A673 (cell line): ENCODE measurements at regions not wholly inside any gene's neighbourhood (a gene's known extent, or its start where the extent isn't known, plus 50 kb on each side); places are given as distances from the start of the nearest gene placed in this dataset.

Experiments used
- BruUV-seq: library from RNA; stranded (reverse); fragments of 400-500 nt; replicated peaks from 2 replicates; lab custom pipeline; 2021; lab: Mats Ljungman, UMichigan
- CTCF ChIA-PET: fragments of 300-600 bp; sonication (Branson Sonifier 250); formaldehyde crosslinking; loops from one replicate; lab custom pipeline; 2022; ENCODE audit warnings: antibody characterized with exemption; lab: Charles Lee
- POLR2A ChIA-PET: fragments of 300-600 bp; sonication (Branson Sonifier 250); formaldehyde crosslinking; loops from one replicate; lab custom pipeline; 2022; ENCODE audit warnings: antibody characterized with exemption; ENCODE audit not compliant: low non-redundant PET; lab: Charles Lee
- DNase-seq: peaks from one replicate; pipeline ENCODE4 v3.0.0-alpha.2; 2015; ENCODE audit warnings: low spot score
- H3K27ac ChIP-seq: fragments of 200-600 bp; sonication (generic); 2 replicates; pipeline ENCODE4 v1.5.1; 2016; ENCODE audit warnings: mixed run types, low read depth, mild to moderate bottlenecking, mixed read lengths, antibody characterized with exemption, low read length; ENCODE audit not compliant: poor library complexity, severe bottlenecking
- H3K27me3 ChIP-seq: fragments of 200-600 bp; sonication (generic); replicated peaks from 2 replicates; pipeline ENCODE4 v1.6.1; 2017; ENCODE audit warnings: mixed run types, low read depth, mild to moderate bottlenecking, mixed read lengths, antibody characterized with exemption, low read length; ENCODE audit not compliant: insufficient read depth, poor library complexity
- H3K36me3 ChIP-seq: fragments of 200-600 bp; sonication (generic); 2 replicates; pipeline ENCODE4 v1.6.1; 2016; ENCODE audit warnings: mixed run types, mild to moderate bottlenecking, mixed read lengths, antibody characterized with exemption, low read length; ENCODE audit not compliant: insufficient read depth, poor library complexity, severe bottlenecking
- H3K4me1 ChIP-seq: fragments of 200-600 bp; sonication (generic); 2 replicates; pipeline ENCODE4 v1.6.1; 2017; ENCODE audit warnings: mixed run types, mild to moderate bottlenecking, mixed read lengths, antibody characterized with exemption, low read length; ENCODE audit not compliant: insufficient read depth, poor library complexity, severe bottlenecking
- H3K4me3 ChIP-seq: fragments of 200-600 bp; sonication (generic); 2 replicates; pipeline ENCODE4 v1.5.1; 2016; ENCODE audit warnings: low read depth, mixed run types, mild to moderate bottlenecking, mixed read lengths, low read length; ENCODE audit not compliant: poor library complexity, severe bottlenecking
- H3K9me3 ChIP-seq: fragments of 200-600 bp; sonication (generic); 2 replicates; pipeline ENCODE4 v1.6.1; 2016; ENCODE audit warnings: mixed run types, low read depth, mild to moderate bottlenecking, mixed read lengths, antibody characterized with exemption, low read length; ENCODE audit not compliant: poor library complexity, severe bottlenecking
- EZH2 ChIP-seq: fragments of 200-600 bp; sonication (generic); IDR thresholded peaks from 2 replicates; pipeline ENCODE4 v1.6.1; 2017; ENCODE audit warnings: borderline replicate concordance, low read depth, mild to moderate bottlenecking, mixed read lengths, antibody characterized with exemption, low read length; ENCODE audit not compliant: poor library complexity, severe bottlenecking
- intact Hi-C: fragments of 100-400 bp; cut with micrococcal nuclease; formaldehyde crosslinking; loops from one replicate; pipeline ENCODE4 v1.10.0; 2022; ENCODE audit not compliant: unreplicated experiment
- TF ChIP-seq, protein P1 (sequence below): fragments of 300-800, 200-600 bp; sonication (generic); conservative IDR thresholded peaks from 2 replicates; pipeline ENCODE4 v1.5.1; 2017; ENCODE audit warnings: low read depth, mild to moderate bottlenecking, antibody characterized with exemption, low read length, moderate library complexity, mixed read lengths

GRCh38 chr1:212225871-212226302 is 59.3 kb upstream of the PPP2R5A start:
- H3K36me3 ChIP-seq: no peaks in the 10 kb centered on the region

GRCh38 chr1:212226467-212226866 is 58.7 kb upstream of the PPP2R5A start:
- CTCF ChIA-PET: no interaction called here
- intact Hi-C loops: no loop called here
- POLR2A ChIA-PET: no interaction called here
- no peaks in the 10 kb centered on the region for H3K9me3 ChIP-seq
- DNase-seq: no peak
- H3K4me3 ChIP-seq: no peak overlapping the region
- H3K4me1 ChIP-seq: no peaks in the 10 kb centered on the region
- no peak overlapping the region for H3K27ac ChIP-seq
- no peak for TF ChIP-seq EZH2
- TF ChIP-seq, protein P1, sequence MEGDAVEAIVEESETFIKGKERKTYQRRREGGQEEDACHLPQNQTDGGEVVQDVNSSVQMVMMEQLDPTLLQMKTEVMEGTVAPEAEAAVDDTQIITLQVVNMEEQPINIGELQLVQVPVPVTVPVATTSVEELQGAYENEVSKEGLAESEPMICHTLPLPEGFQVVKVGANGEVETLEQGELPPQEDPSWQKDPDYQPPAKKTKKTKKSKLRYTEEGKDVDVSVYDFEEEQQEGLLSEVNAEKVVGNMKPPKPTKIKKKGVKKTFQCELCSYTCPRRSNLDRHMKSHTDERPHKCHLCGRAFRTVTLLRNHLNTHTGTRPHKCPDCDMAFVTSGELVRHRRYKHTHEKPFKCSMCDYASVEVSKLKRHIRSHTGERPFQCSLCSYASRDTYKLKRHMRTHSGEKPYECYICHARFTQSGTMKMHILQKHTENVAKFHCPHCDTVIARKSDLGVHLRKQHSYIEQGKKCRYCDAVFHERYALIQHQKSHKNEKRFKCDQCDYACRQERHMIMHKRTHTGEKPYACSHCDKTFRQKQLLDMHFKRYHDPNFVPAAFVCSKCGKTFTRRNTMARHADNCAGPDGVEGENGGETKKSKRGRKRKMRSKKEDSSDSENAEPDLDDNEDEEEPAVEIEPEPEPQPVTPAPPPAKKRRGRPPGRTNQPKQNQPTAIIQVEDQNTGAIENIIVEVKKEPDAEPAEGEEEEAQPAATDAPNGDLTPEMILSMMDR: no peak
- H3K36me3 ChIP-seq: no peaks in the 10 kb centered on the region
- BruUV-seq: no TSS peak
- no peaks in the 10 kb centered on the region for H3K27me3 ChIP-seq

More at GRCh38 chr1:212225871-212226302, 59.3 kb upstream of the PPP2R5A start:
- POLR2A ChIA-PET: no interaction called here
- BruUV-seq: no TSS peak
- DNase-seq: no peak
- no peaks in the 10 kb centered on the region for H3K27me3 ChIP-seq
- no peak overlapping the region for H3K27ac ChIP-seq
- intact Hi-C loops: no loop called here
- CTCF ChIA-PET: no interaction called here
- TF ChIP-seq, protein P1: no peak
- TF ChIP-seq EZH2: no peak
- no peaks in the 10 kb centered on the region for H3K9me3 ChIP-seq
- no peaks in the 10 kb centered on the region for H3K4me1 ChIP-seq
- H3K4me3 ChIP-seq: no peak overlapping the region

DNA sequence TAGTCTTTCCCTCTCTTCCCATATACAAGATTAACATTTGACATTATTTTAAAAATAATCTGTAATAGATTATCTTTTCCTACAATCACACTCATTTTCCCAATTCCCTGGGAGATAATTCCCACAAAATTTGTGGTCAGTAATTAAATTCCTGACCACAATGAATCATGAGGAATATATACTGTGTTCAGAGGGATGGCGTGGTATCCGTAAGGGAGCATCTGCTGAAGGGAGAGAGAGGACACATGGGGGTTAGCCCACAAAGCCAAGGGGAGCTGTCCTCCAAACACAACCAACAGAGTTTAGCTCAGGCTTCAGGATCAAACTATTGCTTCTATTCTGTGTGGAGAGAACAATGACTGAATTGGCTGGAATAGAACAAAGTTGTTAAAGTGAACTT is 57.1 kb upstream of the PPP2R5A start:
- DNase-seq: no peak
- ChIA-PET POLR2A (no interaction called here), CTCF (no interaction called here)
- no TSS peak for BruUV-seq
- no peak overlapping the region for H3K27ac ChIP-seq
- H3K9me3 ChIP-seq: no peaks in the 10 kb centered on the region
- H3K36me3 ChIP-seq: no peaks in the 10 kb centered on the region
- intact Hi-C loops: no loop called here
- H3K27me3 ChIP-seq: no peaks in the 10 kb centered on the region
- H3K4me3 ChIP-seq: no peak overlapping the region
- H3K4me1 ChIP-seq: no peaks in the 10 kb centered on the region
- no peak for TF ChIP-seq EZH2
- TF ChIP-seq, protein P1: no peak
